WERI-Rb-1 (cell line): ENCODE measurements at regions not wholly inside any gene's neighbourhood (a gene's known extent, or its start where the extent isn't known, plus 50 kb on each side); places are given as distances from the start of the nearest gene placed in this dataset.
"Not testable (repeated sequence)": the region's sequence is repeated elsewhere in the genome, so short reads cannot be mapped to it uniquely, and the experiment has no call there.

Experiments used
- DNase-seq: peaks from one replicate; pipeline ENCODE4 v3.0.0-alpha.2; 2020
- H3K27ac ChIP-seq: fragments of 250-450 bp; sonication (Bioruptor Pico); 2 replicates; pipeline ENCODE4 v1.5.1; 2020; ENCODE audit warnings: mild to moderate bottlenecking, moderate library complexity
- H3K27me3 ChIP-seq: fragments of 250-450 bp; sonication (Bioruptor Pico); 2 replicates; pipeline ENCODE4 v1.5.1; 2021; ENCODE audit warnings: mild to moderate bottlenecking, low read depth, moderate library complexity; ENCODE audit not compliant: insufficient read depth, severe bottlenecking
- H3K36me3 ChIP-seq: fragments of 250-450 bp; sonication (Bioruptor Pico); 2 replicates; pipeline ENCODE4 v1.5.1; 2020; ENCODE audit warnings: mild to moderate bottlenecking, moderate library complexity
- H3K4me3 ChIP-seq: 2 replicates; pipeline ENCODE4 v1.5.1; 2011; ENCODE audit warnings: low read depth, mild to moderate bottlenecking, control low read depth, low read length
- H3K9me3 ChIP-seq: fragments of 250-450 bp; sonication (Bioruptor Pico); 2 replicates; pipeline ENCODE4 v1.5.1; 2021; ENCODE audit warnings: mild to moderate bottlenecking, moderate library complexity; ENCODE audit not compliant: severe bottlenecking
- CTCF ChIP-seq: IDR thresholded peaks from 2 replicates; pipeline ENCODE4 v1.5.1; 2011; ENCODE audit warnings: low read depth, mild to moderate bottlenecking, control low read depth, inconsistent platforms, low read length

DNA sequence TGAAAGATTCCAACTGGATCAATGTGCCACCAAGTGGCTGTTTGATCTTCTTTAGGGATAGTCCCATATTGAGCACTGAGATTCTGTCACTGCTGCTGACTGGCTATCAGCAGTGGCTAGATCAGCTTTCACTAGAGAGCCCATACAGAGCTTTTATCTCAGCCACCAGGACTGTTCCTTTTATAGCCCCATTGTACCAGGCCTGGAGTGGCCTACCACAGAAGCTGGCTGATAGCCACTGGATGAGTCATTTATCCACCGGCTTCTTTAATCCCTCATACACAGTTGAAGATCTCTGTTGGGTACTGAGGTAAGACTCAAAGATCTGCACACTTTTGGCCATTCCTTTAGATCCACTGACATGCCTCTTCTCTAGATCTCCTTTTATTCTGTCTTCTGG is 1101.1 kb downstream of the SORCS3 start:
- Histone ChIP-seq H3K4me3 (no peak overlapping the region), H3K36me3 (no peaks in the 10 kb centered on the region), H3K27ac (no peak overlapping the region), H3K9me3 (no peaks in the 10 kb centered on the region), H3K27me3 (no peaks in the 10 kb centered on the region)
- no peak for DNase-seq
- no peak for TF ChIP-seq CTCF

GRCh38 chr10:105734479-105734878 is 1093.4 kb downstream of the SORCS3 start:
- Histone ChIP-seq H3K9me3 (peaks cover 8% of the 10 kb centered on the region), H3K36me3 (no peaks in the 10 kb centered on the region), H3K27ac (no peak overlapping the region), H3K4me3 (no peak overlapping the region), H3K27me3 (no peaks in the 10 kb centered on the region)
- DNase-seq: no peak
- TF ChIP-seq CTCF: no peak

- Histone ChIP-seq H3K4me3 (no peak overlapping the region), H3K27ac (no peak overlapping the region), H3K9me3 (peaks cover 8% of the 10 kb centered on the region), H3K27me3 (no peaks in the 10 kb centered on the region), H3K36me3 (no peaks in the 10 kb centered on the region)
- DNase-seq: no peak
- no peak for TF ChIP-seq CTCF
Measured at GRCh38 chr10:105733924-105734323, 1092.8 kb downstream of the SORCS3 start.

DNA sequence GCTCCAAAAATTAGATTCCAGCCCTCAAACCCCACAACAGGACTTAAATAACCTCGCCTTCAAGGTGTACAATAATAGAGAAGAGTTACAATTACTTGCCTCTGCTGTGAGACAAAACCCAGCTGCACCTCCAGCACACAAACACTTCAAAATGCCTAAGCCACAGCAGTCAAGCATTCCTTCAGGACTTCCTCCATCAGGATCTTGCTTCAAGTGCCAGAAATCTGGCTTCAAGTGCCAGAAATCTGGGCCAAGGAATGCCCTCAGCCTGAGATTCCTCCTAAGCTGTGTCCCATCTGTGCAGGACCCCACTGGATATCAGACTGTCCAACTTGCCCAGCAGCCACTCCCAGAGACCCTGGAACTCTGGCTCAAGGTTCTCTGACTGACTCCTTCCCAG is 1088.3 kb downstream of the SORCS3 start:
- H3K27me3 ChIP-seq: no peaks in the 10 kb centered on the region
- TF ChIP-seq CTCF: no peak
- no peaks in the 10 kb centered on the region for H3K36me3 ChIP-seq
- no peak for DNase-seq
- no peak overlapping the region for H3K4me3 ChIP-seq
- H3K27ac ChIP-seq: no peak overlapping the region
- no peaks in the 10 kb centered on the region for H3K9me3 ChIP-seq

DNA sequence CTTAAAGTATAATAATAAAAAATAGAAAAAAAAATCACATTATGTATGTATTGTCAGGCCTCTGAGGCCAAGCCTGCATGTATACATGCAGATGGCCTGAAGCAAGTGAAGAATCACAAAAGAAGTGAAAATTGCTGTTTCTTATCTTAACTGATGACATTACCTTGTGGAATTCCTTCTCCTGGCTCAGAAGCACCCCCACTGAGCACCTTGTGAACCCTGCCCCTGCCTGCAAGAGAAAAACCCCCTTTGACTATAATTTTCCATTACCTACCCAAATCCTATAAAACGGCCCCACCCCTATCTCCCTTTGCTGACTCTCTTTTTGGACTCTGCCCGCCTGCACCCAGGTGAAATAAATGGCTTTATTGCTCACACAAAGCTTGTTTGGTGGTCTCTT is 1086.5 kb downstream of the SORCS3 start:
- DNase-seq, H3K27me3 ChIP-seq, H3K4me3 ChIP-seq, H3K9me3 ChIP-seq, H3K27ac ChIP-seq, H3K36me3 ChIP-seq: not testable (repeated sequence)

GRCh38 chr10:105727131-105727530 is 1086.0 kb downstream of the SORCS3 start:
- Histone ChIP-seq H3K27ac (no peak overlapping the region), H3K27me3 (no peaks in the 10 kb centered on the region), H3K36me3 (no peaks in the 10 kb centered on the region), H3K4me3 (no peak overlapping the region), H3K9me3 (no peaks in the 10 kb centered on the region)
- no peak for TF ChIP-seq CTCF
- no peak for DNase-seq
